ENCODE measurements at regions not wholly inside any gene's neighbourhood (a gene's known extent, or its start where the extent isn't known, plus 50 kb on each side); places are given as distances from the start of the nearest gene placed in this dataset.

DNA sequence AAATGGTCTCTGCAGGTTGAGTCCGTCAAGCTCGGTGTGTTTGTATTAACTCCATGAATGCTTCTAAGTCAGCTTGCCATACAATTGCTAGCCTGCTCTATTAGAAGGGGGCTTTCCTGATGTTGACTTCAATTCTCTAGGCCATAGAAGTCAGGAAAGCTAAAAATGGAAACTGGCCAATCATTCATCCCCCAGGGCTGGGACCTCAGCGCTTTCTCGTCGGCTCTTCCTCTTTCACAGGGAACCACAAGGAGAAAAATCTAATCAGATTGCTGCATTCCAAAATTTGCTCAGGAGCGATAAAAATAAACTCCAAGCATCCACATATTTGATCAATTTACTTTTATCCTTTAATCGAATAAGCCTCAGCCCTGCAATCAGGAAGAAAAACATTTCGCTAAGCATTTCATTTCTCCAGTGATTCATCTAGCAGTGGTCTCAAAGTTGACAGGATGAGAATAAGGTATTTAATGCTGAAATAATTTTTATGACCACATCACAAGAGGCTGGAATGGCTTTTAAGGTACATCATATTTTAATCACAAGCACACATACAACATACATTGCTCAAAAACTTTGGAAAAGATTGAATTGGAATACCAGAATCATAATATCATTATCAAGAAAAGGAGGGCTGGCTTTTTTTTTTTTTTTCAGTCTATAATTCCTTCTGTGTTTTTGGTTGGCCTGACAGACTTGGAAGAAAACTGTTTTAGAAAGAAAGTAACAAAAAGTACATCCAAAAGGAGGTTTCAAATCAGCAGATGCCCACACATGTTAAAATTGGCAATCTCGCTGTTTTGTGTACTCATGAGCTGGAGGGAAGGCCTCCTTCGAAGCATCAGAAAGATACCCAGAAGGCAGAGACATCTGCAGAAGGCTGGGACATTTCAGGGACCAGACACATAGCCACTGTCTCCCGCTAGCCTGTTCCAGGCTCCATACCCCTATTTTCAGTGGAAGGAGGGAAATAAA lies 316.3 kb downstream of the NUAK1 start:
- TF ChIP-seq, protein P1, sequence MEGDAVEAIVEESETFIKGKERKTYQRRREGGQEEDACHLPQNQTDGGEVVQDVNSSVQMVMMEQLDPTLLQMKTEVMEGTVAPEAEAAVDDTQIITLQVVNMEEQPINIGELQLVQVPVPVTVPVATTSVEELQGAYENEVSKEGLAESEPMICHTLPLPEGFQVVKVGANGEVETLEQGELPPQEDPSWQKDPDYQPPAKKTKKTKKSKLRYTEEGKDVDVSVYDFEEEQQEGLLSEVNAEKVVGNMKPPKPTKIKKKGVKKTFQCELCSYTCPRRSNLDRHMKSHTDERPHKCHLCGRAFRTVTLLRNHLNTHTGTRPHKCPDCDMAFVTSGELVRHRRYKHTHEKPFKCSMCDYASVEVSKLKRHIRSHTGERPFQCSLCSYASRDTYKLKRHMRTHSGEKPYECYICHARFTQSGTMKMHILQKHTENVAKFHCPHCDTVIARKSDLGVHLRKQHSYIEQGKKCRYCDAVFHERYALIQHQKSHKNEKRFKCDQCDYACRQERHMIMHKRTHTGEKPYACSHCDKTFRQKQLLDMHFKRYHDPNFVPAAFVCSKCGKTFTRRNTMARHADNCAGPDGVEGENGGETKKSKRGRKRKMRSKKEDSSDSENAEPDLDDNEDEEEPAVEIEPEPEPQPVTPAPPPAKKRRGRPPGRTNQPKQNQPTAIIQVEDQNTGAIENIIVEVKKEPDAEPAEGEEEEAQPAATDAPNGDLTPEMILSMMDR (IDR thresholded peaks at IDR 0.05; ENCODE audit: extremely low read depth, missing control alignments) = no peak
- DNase-seq (ENCODE audit: low spot score) = no peak

DNA sequence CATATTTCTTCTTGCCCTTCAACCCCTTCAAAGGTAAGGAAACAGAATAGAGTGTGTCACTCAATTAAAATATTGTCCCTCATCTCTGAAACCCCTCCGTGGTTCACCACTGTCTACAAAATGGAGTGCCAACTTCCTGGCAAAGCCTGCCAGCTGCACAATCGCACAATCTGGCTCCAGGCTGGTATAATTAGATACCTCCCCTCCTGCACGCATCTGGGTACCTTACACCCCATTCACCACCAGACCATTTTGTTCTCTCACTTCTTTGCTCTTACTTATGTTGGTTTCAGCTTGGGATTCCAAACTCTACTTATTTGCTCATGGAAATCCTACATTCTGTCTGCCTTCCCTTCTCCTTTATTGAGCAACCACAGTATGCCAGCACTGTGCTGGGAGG lies 314.9 kb downstream of the NUAK1 start:
- TF ChIP-seq, protein P1 (IDR thresholded peaks at IDR 0.05; ENCODE audit: extremely low read depth, missing control alignments) = no peak
- no peak for DNase-seq (ENCODE audit: low spot score)

DNA sequence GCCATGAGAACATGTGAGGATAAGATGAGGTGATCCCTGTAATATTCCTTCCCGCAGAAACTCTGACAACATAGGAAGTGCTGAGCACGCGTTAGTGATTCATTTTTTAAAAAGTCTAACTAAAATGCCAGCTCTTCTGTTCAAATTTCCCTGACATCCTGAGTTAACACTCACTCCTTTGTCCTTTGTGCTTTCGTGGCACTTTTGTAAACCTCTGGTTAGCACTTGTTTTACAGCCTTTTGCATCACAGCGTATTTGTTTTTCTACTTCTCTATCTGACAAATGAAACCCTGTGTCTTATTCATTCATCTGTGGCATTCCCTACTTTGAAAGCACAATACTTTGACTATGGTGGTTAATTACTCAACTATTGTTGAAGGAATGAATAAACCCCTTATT lies 313.6 kb downstream of the NUAK1 start:
- TF ChIP-seq, protein P1 (IDR thresholded peaks at IDR 0.05; ENCODE audit: extremely low read depth, missing control alignments) = no peak

DNA sequence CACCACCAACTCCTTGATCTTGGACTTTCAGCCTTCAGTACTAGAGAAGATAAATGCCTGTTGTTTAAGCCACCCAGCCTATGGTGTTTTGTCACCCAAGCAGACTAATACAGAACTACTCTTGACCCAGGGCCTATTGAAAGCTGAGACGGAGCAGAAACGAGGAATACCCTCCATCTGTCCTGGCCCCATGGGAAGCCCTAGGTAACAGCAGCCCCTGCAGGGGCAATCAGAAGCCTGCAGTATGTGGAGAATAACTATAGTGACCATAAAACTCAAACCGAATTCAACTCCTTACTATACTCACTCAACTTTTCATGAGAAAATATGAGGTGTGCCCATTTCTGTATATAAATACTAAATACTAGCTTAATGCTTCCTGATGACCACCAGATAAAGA lies 307.4 kb downstream of the NUAK1 start:
- no peak for DNase-seq (ENCODE audit: low spot score)
- TF ChIP-seq, protein P1 (IDR thresholded peaks at IDR 0.05; ENCODE audit: extremely low read depth, missing control alignments) = no peak

More for the DNA sequence above, 313.6 kb downstream of the NUAK1 start:
- no peak for DNase-seq (ENCODE audit: low spot score)

DNA sequence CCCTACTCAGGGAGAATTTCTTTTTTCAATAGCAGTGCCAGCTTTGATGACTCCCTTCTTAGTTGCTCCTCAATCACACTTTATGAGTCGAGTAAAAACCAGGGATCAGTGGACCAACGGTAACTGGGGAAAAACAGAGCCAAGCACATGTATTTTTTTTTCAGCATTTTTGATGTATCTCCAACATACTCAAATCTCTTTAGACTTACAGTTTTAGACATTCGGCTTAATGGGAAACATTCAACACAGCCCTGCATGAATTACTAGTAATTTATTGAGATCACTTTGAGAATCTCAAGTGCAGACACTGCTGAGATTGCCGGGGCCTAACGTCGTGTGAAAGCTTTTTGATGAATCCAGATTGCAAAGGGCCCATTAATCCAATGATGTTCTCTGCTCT lies 306.7 kb downstream of the NUAK1 start:
- no peak for DNase-seq (ENCODE audit: low spot score)
- TF ChIP-seq, protein P1 (IDR thresholded peaks at IDR 0.05; ENCODE audit: extremely low read depth, missing control alignments) = no peak

DNA sequence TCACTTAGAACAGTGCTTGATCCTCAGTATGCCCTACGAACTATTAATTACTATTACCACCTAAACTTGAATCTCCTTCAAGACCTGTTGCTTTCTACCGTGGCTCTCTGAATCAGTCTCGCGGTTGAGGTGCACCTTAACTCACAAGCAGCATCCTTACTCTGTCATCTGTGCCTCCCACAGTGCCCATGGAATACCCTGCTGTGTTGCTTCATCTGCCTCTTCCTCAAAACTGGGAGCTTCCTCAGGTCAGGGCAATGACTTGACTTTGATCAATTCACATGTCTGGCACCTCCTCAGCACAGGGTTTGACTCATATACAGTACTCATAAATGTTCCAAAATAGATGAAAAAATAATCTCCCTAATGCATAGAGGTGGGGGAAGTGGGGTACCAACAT lies 305.9 kb downstream of the NUAK1 start:
- no peak for DNase-seq (ENCODE audit: low spot score)
- TF ChIP-seq, protein P1 (IDR thresholded peaks at IDR 0.05; ENCODE audit: extremely low read depth, missing control alignments) = no peak

DNA sequence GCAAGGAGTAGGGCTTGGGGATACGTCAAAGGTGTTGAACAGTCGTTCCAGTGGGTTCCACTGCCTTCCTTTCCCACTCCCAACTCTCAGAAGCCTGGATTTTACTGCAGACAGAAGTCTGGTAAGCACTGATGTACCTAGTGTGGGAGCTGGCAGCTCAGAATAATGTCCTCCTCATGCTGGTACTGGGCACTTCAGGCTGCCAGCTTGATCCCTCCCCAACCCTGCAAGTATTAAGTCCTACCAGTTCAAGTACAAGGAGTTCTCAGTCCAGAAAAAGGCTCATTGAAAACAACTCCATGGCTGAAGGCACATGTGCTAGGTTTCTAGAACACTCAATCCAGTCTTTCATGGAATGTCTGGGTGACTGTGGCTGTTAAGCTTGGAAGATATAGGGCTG lies 304.3 kb downstream of the NUAK1 start:
- TF ChIP-seq, protein P1 (IDR thresholded peaks at IDR 0.05; ENCODE audit: extremely low read depth, missing control alignments) = no peak

More for the DNA sequence above, 304.3 kb downstream of the NUAK1 start:
- no peak for DNase-seq (ENCODE audit: low spot score)

Data from GM20000 (cell line).